LHCN-M2 (cell line): ENCODE measurements at regions not wholly inside any gene's neighbourhood (a gene's known extent, or its start where the extent isn't known, plus 50 kb on each side); places are given as distances from the start of the nearest gene placed in this dataset.
"Not testable (repeated sequence)": the region's sequence is repeated elsewhere in the genome, so short reads cannot be mapped to it uniquely, and the experiment has no call there.

ENCODE experiments used
- DNase-seq: peaks from one replicate; pipeline ENCODE4 v3.0.0-alpha.2; 2012; ENCODE audit warnings: low read depth

- peak; percentile 8 for DNase-seq
These were observed 109.7 kb downstream of the RAMP3 start for GRCh38 chr7:45267262-45267661.

- DNase-seq: no peak
These were observed 110.4 kb downstream of the RAMP3 start for GRCh38 chr7:45268013-45268412.

DNA sequence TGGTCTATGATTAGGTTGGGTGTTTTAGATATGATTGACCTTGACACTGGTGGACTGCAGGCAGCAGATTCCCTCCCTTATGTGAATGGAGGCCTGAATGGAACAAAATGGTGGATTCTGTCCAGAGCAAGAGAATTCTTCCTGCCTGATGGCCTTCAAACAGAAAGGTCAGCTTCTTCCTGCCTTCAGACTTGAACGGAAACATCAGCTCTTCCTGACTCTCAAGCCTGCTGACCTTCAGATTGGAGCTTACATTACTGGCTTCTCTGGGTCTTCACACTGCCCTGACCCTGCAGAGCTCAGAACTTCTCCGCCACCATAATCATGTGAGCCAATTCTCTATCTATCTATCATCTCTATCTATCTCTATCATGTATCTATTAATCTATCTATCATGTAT lies 111.6 kb downstream of the RAMP3 start:
- DNase-seq: no peak

DNA sequence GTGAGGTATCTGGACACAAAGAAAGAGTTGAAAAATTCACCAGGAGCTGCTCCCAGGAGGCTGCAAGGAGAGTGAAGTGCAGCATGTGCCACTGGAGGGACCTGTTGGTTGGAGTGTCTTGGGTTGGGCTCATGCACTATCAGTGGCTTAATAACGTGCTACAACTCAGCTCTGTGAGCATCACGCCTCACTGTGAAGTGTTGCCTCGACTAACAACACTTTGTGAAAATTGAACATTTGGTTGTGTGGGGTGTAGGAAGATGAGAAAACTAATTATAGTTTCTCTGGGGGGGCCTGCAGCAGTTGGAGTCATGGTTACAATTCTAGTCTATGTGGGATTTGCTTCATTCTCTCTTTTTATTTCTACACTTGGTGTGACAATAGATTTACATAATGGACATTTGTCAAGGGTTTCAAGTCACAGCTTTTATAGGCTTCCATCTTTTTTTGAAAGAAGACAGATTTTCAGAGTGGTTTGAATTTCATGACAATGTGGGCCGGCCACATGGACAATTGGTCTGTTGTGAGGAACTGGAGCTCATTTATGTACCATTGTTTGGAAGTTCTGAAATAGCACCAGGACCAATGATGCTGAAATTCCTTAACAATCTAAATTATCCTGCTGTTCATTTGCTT lies 121.3 kb downstream of the RAMP3 start:
- no peak for DNase-seq

DNA sequence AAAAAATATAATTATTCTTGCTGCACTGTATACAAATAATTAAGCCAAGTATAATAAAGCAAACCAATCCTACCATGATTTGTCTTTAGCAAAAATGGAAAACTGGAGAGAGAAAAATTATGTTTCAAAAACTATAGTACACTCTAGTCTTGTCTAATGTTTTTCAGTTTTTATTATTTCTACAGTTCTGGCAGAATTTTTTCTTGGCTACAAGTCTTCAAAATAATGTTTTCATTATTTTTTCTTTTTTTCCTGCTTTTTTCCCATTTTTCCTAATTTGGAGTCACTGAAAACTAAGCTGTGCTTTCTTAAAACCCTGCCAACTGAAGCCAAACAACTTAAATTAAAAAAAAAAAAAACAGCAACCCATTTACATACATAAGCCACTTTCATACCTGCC lies 132.0 kb downstream of the RAMP3 start:
- not testable (repeated sequence) for DNase-seq

GRCh38 chr7:45290880-45291279 lies 133.3 kb downstream of the RAMP3 start:
- DNase-seq: no peak

DNA sequence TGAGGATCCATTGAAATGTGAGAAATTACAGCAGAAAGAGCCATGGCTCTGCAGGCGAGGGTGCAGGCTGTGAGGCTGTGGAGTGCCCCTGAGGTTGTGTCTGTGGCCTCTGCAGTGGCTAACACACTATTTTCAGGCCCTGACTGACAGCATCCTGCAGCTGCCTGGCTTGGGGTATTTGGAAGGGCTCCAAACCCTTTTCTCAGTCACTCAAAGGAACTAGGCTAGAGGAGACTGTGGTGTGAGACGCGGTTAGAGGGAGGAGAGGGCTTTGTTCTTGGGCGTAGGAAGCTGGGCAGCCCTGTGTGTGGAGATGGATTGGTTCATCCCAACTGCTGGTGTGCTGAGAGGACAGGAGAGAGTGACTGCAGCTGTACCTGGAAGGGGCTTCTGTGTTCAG lies 134.9 kb downstream of the RAMP3 start:
- DNase-seq: peak; percentile 24

DNA sequence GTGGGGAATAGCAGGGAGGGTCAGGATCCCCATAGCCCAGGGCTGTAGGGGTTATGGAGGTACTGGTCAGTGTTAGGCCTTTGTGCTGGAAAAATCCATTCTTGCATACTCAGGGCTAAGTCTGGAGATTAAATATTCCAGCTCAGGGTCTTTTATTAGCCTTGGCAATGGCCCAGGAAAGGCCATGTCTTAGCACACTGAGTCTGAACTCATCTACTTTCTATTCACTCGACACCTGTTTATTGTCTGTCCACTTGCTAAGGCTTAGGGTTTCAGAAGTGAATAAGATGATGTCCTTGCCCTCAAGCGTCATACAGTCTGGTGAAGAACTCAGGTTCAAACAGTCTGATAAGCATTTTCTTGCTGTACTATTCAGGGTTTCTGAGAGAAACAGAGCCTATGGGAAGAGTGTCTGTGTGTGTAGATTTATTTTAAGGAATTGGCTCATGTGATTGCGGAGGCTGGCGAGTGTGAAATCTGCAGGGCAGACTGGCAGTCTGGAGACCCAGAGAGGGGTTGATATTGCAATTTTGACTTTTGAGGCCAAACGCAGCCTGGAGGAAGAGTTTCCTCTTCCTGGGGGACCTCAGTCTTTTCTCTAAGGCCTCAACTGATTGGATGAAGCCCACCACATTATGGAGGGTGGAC lies 135.8 kb downstream of the RAMP3 start:
- DNase-seq: no peak

GRCh38 chr7:45294559-45294958 lies 137.0 kb downstream of the RAMP3 start:
- DNase-seq: no peak

GRCh38 chr7:45295222-45295621 lies 137.6 kb downstream of the RAMP3 start:
- no peak for DNase-seq

DNA sequence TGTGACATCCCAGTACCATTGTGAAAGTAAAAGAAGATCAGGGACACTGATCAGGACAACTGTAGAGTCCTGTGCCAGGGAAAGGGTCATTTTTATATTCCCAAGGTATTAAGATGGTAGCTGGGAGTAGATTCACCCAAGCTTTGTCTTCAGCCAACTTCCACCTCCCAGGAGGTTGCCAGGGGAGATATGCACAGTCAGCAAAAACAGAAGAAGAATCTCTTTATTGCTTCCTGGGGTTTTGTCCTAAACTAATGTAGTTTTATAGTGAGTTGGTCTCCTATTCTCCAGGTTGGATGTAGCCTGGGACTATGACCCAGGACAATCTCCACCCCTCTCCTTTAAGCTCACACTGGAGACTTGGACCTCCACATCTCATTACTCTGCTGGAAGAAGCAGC lies 139.2 kb downstream of the RAMP3 start:
- DNase-seq: no peak

DNA sequence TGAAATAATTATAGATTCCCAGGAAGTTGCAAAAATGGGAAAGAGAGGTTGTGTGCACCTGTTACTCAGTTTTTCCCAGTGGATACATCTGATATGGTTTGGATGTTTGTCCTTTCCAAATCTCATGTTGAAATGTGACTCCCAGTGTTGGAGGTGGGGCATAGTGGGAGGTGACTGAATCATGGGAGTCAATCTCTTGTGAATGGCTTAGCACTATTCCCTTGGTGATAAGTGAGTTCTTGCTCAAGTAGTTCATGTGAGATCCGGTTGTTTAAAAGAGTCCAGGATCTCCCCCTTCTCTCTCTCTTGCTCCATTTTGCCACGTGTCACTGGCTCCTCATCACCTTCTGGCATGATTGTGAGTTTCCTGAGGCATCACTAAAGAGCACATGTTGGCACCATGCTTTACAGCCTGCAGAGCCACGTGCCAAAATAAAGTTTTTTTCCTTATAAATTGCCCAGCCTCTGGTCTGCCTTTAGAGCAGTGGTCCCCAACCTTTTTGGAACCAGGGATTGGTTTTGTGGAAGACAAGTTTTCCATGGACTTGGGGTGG lies 149.2 kb downstream of the RAMP3 start:
- no peak for DNase-seq

DNA sequence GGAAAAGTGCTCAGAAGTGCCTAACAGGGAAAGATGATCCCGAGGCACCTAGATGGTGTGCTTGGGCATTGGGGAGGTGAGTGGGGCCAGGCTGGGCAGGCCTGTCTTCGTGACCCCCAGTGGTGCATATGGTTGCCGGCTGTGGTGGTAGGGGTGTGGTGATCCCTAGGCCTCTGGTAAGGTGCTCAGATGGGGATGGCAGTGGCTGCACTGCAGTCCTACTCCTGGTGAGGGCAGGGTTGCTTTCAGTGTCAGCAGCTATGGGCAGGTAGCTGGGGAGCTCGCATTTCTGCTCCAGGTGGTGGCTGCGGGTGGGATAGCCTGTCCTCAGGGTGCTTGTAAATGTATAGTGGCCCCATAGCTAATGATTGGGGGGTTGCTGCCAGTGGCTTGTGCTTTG lies 154.0 kb downstream of the RAMP3 start:
- DNase-seq: no peak

DNA sequence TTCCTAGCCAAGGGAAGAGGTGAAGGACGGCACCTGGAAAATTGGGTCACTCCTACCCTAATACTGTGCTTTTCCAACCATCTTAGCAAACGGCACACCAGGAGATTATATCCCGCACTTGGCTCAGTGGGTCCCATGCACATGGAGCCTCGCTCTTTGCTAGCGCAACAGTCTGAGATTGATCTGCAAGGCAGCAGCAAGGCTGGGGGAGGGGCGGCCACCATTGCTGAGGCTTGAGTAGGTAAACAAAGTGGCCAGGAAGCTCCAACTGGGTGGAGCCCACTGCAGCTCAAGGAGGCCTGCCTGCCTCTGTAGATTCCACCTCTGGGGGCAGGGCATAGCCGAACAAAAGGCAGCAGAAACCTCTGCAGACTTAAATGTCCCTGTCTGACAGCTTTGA lies 157.9 kb downstream of the RAMP3 start:
- DNase-seq: not testable (repeated sequence)

- no peak for DNase-seq
These were observed 167.2 kb downstream of the RAMP3 start for GRCh38 chr7:45324683-45325237.

GRCh38 chr7:45325378-45325777 lies 167.8 kb downstream of the RAMP3 start:
- no peak for DNase-seq

DNA sequence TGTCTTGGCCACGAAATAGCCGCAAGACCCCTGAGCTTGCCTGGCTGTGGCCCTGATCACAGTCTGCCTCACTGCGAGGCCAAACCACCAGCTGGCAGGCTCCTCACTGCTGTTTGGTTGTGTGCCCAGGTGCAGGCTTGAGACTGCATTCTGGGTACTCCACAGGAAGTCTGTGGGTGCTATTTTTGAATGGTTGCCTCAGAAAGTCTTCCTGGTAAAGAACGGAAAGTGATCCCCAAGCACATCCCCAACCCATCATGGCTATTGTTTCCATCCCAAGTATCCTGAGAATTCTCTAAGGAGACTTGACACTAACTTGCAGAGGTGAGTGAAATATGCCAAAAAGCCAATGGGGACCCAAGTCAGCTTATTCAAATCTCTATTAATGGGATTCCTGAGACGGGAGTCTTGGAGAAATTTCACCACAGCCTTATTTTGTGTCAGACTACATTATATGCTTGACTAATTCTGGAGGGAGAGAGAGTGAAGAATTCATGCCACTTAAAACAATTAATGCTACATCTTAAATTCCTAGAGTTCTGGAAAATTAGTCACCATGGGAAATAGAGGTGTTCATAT lies 170.9 kb downstream of the RAMP3 start:
- DNase-seq: no peak

GRCh38 chr7:45331563-45331962 lies 174.0 kb downstream of the RAMP3 start:
- no peak for DNase-seq

DNA sequence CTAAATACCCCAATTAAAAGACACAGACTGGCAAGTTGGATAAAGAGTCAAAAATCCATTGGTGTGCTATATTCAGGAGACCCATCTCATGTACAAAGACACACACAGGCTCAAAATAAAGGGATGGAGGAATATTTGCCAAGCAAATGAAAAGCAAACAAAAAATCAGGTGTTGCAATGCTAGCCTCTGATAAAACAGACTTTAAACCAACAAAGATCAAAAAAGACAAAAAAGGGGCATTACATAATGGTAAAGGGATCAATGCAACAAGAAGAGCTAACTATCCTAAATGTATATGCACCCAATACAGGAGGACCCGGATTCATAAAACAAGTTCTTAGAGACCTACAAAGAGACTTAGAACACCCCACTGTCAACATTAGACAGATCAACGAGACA lies 177.4 kb downstream of the RAMP3 start:
- not testable (repeated sequence) for DNase-seq

DNA sequence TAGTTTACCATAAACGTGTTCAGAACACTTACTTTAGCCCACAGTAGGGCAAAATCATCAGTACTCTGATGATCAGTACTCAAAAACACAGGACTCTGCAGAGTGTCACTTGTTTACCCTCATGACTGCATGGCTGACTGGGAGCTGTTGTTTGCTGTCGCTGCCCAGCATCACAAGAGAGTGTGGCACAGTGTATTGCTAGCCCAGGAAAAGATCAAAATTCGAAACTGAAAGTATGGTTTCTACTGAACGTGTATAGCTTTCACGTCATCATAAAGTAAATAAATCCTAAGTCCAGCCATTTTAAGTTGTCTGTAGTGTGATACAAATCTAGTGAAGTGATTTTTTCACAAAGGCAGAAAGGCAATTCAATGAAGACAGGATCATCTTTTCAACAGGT lies 184.6 kb downstream of the RAMP3 start:
- DNase-seq: no peak

DNA sequence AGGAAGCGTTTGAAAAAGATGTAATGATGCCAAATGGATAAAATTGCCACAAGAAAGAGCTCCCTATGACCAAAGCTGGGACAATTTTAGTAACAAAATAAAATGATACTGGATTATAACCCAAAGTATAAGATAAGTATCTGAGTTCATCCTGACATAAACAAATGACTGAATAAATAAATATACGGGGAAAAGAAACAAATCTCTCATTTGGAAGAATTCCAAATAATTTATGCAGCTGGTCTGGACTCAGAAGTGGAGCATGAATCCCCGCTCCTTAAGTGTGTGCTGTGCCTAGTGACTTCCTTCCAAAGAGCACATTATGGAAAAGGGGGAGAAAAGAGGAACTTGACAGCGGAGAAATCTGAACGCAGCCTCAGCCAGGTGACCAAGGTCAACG lies 186.2 kb downstream of the RAMP3 start:
- DNase-seq: no peak

DNA sequence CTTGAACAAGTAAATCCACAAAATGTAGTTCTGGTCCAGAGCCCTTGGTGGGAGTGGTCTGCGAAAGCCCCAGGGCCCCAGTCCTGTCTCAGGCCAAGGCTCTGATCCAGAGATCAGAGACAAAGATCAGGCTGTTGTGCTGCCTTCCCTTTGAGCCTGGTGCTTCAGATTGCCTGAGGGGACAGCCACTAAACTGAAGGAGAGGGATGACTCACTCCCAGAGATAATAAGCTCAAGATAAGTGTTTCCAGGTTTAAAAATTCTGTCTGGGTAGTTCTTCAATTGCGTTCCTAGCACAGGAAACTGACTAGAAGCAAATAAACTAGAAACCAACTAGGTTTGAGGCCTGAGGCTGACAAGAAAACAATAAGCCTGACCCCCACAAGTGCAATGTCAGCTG lies 190.2 kb downstream of the RAMP3 start:
- no peak for DNase-seq

- no peak for DNase-seq
These were observed 191.5 kb downstream of the RAMP3 start for GRCh38 chr7:45349090-45349489.
